Dedifferentiated amniotic fluid mesenchymal stem cell (primary cell): ENCODE measurements at regions not wholly inside any gene's neighbourhood (a gene's known extent, or its start where the extent isn't known, plus 50 kb on each side); places are given as distances from the start of the nearest gene placed in this dataset.
"Not testable (repeated sequence)": the region's sequence is repeated elsewhere in the genome, so short reads cannot be mapped to it uniquely, and the experiment has no call there.

Source experiments
- DNase-seq: peaks from one replicate; pipeline ENCODE4 v3.0.0-alpha.2; 2016; ENCODE audit errors: extremely low spot score

- not testable (repeated sequence) for DNase-seq
These were observed 221.5 kb downstream of the NNT start for GRCh38 chr5:43824325-43824964.

GRCh38 chr5:43818394-43818793 is 215.4 kb downstream of the NNT start:
- not testable (repeated sequence) for DNase-seq

GRCh38 chr5:43815497-43815896 is 212.5 kb downstream of the NNT start:
- no peak for DNase-seq

GRCh38 chr5:43804723-43805122 is 201.7 kb downstream of the NNT start:
- no peak for DNase-seq

GRCh38 chr5:43804041-43804440 is 201.1 kb downstream of the NNT start:
- DNase-seq = no peak

GRCh38 chr5:43802651-43803050 is 199.7 kb downstream of the NNT start:
- no peak for DNase-seq

GRCh38 chr5:43802119-43802518 is 199.1 kb downstream of the NNT start:
- no peak for DNase-seq

GRCh38 chr5:43798740-43799139 is 195.8 kb downstream of the NNT start:
- DNase-seq = no peak

GRCh38 chr5:43791880-43792279 is 188.9 kb downstream of the NNT start:
- DNase-seq = not testable (repeated sequence)

GRCh38 chr5:43785198-43785597 is 182.2 kb downstream of the NNT start:
- no peak for DNase-seq

GRCh38 chr5:43780586-43780985 is 177.6 kb downstream of the NNT start:
- DNase-seq = no peak

GRCh38 chr5:43774881-43775399 is 172.0 kb downstream of the NNT start:
- DNase-seq = no peak

GRCh38 chr5:43773478-43773844 is 170.5 kb downstream of the NNT start:
- DNase-seq = peak; percentile 86

GRCh38 chr5:43772764-43773477 is 169.9 kb downstream of the NNT start:
- peak; percentile 68 for DNase-seq

GRCh38 chr5:43772458-43772763 is 169.4 kb downstream of the NNT start:
- DNase-seq = no peak

- no peak for DNase-seq
These were observed 168.6 kb downstream of the NNT start for GRCh38 chr5:43771611-43772031.

GRCh38 chr5:43769571-43770355 is 166.8 kb downstream of the NNT start:
- DNase-seq = peak; percentile 56
